GDM1 (cell line): ENCODE measurements at regions not wholly inside any gene's neighbourhood (a gene's known extent, or its start where the extent isn't known, plus 50 kb on each side); places are given as distances from the start of the nearest gene placed in this dataset.
"Not testable (repeated sequence)": the region's sequence is repeated elsewhere in the genome, so short reads cannot be mapped to it uniquely, and the experiment has no call there.

Experiments
- DNase-seq: peaks from one replicate; lab custom pipeline; 2025; lab: John Stamatoyannopoulos, UW

DNA sequence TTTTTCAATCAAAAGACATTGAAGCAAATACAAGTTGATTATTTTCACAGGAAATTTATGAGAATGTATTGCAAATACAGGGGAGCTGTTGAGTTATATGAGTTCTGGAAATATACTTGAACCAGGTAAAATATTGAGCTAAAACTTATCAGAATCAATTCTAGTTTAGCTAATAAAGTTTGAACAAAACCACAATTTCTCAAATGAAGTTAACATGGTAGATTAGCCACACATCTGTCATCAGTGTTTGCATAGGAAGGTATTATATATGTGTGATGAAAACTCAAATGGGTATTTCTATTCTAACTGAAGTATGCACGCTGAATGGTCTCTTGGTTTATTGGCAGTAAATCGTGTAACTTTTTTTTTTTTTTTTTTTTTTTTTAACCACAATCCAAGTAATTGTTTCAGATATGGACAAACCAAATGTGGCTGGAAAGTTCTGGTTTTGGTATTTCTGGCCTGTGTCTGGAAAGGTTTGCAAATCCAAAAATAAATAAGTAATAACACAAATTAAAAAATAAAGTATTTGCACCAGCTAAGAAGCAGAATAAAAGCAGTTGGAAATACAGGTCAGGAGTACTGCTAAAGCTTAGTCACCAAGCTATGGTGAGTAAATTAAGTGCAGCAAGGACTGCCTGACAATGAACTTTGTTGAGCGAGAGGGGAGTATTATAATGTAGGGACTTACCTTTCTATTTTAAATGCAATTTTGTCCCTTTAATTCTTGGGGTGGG, 479.1 kb upstream of the FANCL start:
- no peak for DNase-seq

DNA sequence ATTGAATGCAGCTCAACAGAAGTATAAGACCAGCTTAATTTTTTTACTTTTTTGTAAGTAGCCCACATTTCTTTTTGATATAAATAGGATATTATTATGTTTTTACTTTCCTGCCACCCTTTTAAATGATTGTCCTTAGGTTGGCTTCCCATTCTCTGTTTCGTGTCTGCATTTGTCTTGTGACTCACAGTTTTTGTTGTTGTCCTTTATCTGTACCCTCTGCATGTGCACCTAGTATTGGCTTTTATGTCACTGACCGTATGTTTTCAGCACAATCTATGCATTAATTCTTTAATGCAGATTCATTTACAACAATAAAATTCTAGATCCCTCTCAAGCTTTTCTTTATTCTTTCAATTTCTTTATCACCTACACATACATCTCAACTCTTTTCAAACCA, 474.2 kb upstream of the FANCL start:
- DNase-seq = no peak

DNA sequence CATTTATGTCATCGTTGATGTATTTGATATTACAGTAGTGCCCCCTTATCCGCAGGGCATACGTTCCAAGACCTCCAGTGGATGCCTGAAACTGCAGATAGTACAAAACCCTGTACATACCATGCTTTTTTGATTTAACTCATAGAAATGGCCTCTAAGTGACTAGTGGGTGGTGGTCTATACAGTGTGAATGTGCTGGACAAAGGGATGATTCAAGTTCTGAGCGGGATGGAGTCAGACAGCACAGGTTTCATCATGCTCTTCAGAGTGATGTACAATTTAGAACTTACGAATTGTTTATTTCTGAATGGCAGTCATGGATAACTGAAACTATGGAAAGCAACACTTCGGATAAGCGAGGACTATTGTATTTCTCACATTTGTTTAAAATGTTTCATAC, 473.1 kb upstream of the FANCL start:
- DNase-seq = no peak

DNA sequence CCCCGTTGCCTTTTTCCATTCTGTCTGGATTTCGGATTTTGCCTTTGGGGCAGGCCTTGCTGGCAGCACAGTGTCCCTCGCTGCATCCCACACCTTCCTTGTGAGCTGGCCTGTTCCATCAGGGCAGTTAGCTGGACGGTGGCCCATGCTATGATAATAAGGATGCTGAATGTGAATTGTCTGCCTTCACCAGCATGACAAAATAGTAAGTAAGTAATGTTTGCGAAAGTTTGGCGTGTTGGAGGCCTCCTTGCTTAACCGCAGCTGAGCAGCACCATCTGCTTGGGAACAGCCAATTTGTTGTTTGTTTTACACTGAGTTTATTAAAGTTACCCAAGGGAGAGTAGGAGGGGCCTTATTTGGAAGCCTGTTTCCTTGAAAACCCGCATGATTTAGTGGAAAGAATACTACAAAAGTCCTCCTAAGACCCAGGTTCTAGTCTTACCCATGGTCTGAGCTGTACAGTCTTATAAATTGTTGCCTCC, 469.7 kb upstream of the FANCL start:
- no peak for DNase-seq

DNA sequence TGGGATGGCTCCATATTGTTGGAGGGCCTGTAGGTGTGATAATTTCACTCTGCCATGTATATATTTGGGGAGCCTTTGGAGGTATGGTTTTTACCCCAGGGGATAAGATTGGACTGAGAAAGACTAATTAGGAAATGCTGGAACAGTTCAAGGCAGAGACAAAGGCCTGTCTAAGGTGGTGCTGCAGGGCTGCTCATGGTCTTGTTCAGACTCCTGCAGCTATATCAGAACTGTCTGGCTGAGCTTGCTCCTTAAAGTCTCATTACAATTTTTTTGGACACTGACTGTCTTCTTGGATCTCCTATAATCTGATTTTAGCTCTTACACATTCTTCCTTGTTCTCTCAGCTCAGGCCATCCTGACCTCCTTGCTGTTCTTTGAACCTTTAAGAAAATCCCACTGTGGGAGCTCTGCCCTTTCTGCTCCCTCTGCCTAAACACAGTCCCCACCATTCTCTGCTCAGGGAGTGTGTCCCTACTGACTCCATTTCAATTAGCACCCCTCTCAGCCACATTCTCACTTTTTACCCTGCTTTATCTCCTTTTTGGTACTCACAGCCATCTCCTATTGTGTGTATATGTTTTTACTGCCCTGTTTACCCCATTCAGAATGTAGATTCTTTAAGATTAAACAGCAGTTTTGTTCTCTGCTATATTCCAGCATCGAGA, 468.7 kb upstream of the FANCL start:
- no peak for DNase-seq

DNA sequence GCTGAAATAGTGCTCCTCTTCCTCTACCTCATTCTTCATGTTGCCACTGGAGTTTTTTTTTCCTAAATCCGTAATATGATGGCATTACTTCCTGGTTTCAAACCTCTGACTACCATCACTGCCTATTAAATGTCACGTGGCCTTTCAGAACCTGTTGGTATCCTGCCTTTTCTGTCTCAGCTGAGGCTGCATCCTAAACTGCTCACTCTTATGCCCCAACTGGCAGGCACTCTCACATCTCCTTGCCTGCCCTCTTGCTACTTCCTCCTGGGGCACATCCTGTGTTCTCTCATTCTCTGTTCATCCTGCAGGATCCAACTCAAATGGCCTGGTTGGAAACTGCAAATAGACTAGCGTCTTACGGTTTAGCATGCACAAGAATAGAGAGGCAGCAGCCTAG, 468.1 kb upstream of the FANCL start:
- no peak for DNase-seq

DNA sequence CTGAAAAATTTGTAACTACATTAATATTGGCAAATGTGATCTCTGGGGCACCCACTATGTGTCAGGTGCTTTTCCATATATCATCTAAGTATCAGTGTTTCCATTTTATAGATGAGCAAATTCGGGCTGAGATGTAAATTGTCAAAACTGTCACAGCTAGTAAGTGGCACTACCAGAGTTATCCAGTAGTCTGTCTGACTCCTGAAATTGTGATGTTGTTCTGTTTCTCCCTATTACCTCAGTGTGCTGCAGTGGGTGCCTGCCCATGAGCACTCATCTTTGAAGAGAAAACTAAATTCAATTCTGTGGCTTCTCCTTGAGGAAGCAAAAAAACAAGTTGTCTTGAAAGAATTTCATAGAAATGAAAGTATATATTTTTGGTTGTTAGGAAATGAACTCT, 467.4 kb upstream of the FANCL start:
- DNase-seq = no peak

DNA sequence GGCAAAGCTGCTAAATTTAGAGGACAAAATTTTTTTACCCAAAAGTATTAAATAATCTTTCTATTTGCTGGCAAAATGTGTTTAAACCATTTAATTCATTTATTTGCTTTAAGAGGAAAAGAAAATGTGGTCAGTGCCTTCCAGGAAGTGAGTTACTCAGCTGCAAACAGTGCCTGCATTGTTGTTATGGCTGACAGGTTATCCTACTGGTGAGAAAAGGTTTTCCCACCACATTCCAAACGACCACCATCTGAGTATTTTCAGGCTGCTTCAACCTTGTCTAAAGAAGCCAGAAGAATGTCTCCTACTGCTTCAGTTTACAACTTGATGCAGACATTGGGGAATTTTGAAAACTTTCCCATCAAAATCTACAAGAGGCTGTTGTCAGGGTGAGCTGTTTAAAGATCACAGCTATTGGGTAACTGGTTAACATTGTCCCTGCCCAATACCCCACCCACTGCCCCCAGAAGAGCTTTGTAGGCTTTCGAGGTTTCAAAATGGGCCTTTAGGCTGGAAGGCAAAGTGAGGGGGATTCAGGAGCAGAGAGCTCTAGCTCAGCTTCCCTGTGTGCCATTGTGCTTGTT, 461.3 kb upstream of the FANCL start:
- no peak for DNase-seq

DNA sequence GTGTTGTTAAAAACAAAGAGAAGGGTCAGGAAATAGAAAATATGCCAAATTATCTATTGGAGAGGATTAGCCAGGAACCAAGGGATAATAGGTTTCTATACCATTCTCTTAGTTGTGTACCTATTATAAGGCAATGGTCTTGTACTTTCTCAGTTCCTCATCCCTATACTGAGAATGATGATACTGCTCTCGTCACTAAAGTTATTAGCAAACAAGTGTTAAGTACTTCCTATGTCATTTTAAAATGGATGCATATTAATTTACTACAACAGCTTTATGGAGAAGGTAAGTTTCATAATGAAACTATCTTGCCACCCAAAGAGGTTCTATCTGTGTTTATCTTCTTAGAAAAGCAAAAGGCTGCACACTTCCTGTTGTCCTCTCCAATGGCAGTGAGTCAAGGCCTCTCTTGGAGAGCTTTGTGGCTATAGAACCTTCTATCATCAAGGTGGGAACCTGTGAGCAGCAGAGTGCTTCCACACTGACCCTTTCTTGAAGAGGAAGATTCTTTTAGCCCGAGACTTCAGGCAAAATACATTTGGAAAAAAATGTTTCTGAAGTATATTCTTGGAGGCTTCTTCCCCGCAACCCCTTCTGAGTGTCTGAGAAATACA, 460.7 kb upstream of the FANCL start:
- no peak for DNase-seq

DNA sequence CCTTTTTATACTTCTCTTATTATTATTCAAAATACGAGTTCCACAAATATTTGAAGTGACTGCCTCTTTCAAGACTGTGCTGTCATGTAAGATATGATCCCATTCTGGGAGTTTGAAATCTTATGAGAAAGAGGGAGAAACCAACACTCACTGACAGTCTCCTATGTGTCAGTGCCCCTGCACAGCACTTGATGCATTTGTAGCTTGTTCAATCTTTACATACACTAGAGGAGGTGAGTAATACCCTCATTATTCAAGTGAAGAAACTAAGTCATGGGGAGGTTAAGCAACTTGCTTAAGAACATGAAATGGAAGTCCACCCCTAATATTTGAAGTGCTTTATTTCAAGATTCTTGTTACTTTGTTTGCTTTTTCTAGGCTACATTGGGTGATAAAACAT, 459.5 kb upstream of the FANCL start:
- DNase-seq = no peak

DNA sequence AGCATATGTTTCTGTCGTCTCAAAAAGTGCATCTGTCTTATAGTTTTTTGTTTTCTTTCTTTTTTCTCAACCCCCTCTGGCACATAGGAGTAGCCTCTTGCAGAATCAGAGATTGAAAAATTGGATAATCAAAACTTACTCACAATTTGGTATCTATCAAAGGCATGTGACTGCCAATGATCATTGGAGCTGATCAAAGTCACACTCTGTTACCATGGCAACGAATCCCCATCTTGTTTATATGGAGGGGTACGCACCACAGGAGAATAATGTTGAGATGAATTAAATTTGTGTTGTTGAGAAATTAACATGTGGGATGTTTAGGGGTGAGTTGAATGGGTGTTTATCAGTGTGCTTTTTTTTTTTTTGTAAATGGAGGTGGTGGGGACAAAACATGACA, 458.3 kb upstream of the FANCL start:
- DNase-seq = no peak

DNA sequence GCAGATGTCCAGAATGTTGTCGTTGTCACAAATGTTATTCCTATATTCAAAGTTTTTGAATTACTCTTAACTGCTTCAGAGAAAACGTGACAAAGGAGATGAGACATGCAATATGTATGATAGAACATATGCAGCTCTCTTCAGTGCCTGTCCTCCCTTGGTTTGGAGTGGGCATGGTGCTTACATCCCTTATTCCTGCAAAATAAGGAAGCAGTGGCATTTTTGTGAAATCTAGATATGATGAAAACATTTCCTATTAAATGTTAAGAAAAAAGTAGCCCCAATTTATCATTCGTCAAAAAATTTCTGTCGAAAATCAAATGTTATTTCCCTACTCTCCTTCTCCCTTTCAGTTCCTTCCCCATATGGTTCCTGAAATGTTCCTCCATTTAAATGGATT, 457.5 kb upstream of the FANCL start:
- DNase-seq = no peak

DNA sequence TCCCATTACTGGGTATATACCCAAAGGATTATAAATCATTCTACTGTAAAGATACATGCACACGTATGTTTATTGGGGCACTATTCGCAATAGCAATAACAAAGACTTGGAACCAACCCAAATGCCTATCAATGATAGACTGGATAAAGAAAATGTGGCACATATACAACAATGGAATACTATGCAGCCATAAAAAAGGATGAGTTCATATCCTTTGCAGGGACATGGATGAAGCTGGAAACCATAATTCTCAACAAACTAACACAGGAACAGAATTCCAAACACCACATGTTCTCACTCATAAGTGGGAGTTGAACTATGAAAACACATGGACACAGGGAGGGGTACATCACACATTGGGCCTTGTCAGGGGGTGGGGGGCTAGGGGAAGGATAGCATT, 453.0 kb upstream of the FANCL start:
- not testable (repeated sequence) for DNase-seq

DNA sequence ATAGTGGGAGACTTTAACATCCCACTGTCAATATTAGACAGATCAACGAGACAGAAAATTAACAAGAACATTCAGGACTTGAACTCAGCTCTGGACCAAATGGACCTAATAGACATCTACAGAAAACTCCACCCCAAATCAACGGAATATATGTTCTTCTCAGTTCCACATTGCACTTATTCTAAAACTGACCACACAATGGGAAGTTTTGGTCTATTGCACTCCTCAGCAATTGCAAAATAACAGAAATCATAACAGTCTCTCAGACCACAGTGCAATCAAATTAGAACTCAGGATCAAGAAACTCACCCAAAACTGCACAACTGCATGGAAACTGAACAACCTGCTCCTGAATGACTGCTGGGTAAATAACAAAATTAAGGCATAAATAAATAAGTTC, 449.9 kb upstream of the FANCL start:
- not testable (repeated sequence) for DNase-seq

DNA sequence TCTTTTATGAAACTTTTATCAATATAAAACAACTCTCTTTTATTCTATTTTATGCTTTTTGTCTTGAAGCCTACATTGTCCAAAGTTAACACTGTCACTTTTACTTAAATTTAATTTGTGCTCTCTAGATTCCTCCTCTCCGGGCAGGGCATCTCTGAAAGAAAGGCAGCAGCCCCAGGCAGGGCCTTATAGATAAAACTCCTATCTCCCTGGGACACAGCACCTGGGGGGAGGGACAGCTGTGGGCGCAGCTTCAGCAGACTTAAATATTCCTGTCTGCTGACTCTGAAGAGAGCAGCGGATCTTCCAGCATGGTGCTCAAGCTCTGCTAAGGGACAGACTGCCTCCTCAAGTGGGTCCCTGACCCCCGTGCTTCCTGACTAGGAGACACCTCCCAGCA, 447.7 kb upstream of the FANCL start:
- no peak for DNase-seq

DNA sequence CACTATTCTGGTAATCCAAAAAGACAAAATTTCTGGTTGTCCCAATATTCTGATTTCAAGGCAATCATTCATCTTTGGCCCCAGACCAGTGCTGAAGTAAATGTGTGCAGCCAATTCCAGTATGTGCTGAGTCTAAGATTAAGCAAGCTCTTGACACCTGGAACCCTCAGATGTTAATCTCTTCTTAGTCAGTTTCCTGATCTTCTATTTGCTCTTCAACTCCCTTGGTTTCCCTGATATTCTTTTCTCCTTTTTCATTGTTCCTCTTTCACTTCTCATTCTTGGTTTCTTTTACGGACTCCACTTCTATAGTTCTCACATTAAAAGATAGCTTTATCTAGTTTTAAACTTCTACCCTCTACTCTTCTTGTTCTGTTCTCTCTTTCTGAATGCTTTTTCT, 445.7 kb upstream of the FANCL start:
- no peak for DNase-seq

DNA sequence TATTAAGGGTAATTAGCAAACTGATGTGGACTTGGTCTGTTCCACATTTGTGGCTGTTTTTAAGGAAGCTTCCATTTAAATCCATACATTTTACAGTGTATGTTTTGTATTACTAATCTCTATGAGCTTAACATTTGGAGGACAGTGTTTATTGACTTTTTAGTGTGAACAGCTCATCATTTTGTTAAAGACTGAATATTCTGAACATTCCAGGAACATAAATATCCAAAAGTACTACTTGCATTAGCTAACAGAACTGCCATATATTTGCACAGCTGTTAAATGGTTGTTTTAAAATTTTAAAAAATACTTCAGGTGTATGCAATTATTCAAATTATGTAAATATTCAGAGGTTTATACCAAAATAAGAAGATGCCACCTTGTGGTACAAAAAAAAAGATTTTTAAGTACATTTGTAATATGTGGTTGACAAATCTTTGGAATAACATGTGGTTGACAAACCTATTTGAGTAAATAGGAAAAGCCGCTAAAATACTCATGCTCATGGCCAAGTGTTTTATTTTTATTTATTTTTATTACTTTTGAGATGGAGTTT, 439.7 kb upstream of the FANCL start:
- no peak for DNase-seq

DNA sequence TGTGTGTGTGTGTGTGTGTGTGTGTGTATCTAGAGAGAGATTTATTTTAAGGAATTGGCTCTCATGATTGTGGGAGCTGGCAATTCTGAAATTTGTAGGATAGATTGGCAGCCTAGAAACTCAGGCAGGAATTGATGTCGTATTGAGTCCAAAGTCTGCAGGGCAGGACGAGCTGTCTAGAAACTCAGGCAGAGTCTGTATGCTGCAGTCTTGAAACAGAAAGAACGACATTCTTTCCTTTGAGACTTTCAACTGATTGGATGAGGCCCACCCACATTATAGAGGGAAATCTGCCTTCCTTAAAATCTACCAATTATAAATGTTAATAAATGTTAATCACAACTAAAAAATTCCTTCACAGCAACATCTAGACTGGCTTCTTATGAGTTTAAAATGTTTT, 436.6 kb upstream of the FANCL start:
- no peak for DNase-seq

DNA sequence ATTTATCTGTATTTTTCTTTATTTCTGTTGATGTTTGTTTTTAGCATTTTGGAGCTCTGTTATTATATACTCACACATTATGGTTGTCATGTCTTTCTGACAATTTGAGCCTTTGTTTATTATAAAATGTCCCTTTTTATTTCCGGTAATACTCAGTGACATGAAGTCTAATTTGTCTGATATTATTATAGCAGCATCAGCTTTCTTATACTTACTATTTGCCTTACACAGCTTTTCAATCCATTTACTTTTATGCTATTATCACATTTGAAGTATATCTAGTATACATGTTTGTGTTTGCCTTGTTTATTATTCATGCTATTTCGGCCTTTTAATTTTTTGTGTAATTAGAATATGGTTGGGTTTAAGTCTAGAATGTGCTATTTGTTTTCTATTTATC, 430.6 kb upstream of the FANCL start:
- DNase-seq = no peak

DNA sequence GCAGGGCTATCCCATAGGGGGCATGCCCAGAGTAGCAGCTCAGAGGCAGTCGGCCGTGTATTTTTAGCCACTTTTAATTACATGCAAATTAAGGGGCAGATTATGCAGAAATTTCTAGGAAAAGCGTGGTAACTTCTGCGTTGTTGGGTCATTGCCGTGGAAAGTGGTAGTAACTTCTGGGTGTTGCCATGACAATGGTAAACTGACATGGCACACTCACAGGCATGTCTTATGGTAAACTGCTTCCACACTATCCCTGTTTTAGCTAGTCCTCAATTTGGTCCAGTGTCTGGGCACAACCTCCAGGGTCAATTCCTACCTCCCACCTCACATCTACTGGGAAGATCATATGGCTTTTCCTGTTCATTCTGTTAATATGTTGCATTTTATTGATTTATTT, 428.9 kb upstream of the FANCL start:
- DNase-seq = no peak

DNA sequence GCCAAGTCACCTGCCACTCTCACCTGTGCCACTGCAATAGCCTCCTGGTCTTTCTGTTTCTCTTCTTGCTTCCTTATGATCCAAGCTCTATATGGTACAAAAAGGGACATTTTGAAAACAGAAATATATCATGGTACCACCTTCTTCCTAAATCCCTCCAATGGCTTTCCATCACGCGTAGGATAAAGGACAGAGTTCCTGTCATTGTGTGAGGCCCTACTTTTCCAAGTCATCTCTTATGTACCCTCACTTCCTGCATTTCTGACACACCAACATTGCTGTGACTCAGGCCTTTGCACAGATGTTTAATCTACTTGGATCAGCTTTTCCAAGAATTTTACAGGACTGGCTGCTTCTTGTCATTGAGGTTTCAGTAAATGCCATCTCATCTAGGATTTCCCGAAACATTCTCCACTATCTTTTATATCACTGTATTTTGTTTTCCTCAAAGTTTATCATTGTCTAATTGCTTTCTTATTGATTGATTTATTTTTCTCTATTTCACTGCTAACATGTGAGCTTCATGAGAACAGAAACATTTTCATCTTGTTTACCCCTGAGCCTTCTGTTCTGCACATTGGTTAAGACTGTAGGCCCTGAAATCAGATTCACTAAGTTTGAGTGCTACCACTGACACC, 426.1 kb upstream of the FANCL start:
- DNase-seq = no peak

DNA sequence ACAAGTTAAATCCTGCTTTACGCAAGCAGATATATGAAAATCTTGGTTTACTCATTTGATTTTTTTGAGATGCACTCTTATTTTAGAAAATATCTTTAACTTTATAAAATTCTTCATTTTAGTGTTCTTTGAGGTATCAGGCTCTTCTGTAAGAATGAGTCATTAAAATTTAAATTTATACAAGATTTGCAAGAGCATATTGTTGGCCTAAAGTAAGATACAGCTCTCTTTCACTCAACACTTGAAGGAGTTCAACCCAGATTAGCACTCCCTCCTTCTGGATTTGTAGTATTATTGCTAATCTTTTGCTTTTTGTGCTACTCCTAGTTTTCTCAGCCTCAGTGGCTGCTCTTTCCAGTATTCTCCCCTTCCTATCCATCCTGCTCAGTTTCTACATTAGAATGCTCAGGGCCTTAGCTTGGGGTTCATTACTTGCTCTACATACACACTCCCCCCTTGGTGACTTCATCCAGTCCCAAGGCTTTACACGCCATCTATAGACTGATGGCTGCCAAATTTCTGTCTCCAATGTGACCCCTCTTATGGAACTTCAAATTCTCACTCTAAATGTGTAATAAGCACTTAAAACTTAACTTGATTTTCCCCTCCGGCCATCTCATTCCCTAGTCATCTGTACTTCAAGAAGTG, 425.3 kb upstream of the FANCL start:
- DNase-seq = no peak
